Left forelimb (tissue), 1 donor: ENCODE measurements at regions not wholly inside any gene's neighbourhood (a gene's known extent, or its start where the extent isn't known, plus 50 kb on each side); places are given as distances from the start of the nearest gene placed in this dataset.

ENCODE experiments used
- DNase-seq: peaks from one replicate; pipeline ENCODE4 v3.0.0-alpha.2; 2018; ENCODE audit warnings: low spot score

DNA sequence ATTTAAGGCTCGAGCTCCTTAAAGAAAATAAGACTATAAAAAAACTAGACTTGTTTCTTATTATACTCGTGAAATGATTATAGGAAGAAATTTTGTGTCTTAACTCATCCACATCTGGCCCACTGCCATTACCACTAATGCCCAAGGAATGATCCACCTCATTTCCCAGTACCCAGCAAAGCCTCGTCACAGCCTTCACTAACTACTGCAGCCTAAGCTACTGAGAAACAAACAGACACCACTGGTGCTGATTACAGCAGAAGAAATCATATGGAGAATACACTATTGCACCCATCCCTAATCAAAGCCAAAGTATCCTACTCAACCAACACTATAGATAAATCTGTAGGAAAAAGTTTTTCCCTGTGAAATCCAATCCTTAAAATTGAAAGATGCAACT is 205.3 kb upstream of the NAV3 start:
- no peak for DNase-seq

DNA sequence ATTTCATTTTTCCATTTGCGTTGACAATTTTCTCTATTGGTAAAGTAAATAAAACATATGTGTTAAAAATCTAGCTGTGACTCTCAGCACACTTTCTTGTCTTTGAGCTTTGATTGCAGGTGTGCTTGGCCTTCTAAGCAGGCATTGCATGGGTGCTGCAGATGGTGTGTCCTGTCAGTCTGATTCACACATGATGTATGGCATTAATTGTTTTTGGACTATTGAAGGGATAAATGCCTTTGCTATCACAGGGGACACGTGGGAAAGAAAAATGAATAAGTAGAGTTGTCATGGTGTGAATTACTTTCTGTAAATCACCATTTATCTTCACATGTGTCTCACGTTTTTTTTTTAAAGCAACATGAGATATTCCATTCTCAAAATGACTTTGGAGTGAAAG is 211.3 kb upstream of the NAV3 start:
- DNase-seq, result no peak

DNA sequence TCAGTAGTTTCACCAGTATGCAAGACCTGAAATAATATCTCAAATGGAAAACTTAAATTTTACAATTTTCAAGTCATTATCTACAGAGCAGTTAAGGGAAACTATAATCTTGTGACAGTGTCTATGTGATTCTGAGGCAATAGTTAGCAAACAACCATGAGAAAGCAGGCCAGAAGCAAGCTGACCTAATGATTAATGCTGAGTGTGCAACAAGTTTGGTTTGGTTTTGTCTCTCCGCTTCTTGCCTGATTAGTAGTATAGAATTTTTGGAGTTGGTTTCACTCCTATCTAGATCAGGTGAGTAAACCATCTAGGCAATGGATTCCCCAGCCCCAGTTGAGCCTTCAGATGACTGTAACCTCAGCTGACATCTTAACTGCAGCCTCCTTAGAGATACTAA is 212.9 kb upstream of the NAV3 start:
- no peak for DNase-seq

GRCh38 chr12:77615332-77615731 is 215.4 kb upstream of the NAV3 start:
- DNase-seq, result no peak

GRCh38 chr12:77613411-77613810 is 217.3 kb upstream of the NAV3 start:
- DNase-seq, result no peak

- DNase-seq, result no peak
Measured at GRCh38 chr12:77610446-77610845, 220.2 kb upstream of the NAV3 start.

DNA sequence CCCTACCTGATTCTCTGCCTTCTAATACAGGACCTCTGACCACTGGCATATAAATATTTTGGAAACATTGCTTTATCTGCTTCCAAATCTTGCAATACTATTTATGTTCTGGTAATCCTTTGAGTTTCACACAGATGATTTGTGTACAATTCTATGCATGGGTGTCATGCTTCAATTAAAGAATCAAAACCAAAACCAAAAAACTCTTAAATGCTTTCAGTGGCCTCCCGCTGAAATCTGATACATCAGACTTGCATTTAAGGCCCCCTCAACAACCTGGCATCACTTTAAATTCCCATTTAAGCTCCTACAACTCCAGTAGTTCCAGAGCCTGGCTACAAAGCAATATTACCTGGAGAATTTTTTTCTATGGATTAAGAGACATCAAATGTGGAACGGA is 221.7 kb upstream of the NAV3 start:
- no peak for DNase-seq

- DNase-seq, result no peak
Measured at GRCh38 chr12:77608271-77608824, 222.3 kb upstream of the NAV3 start.

GRCh38 chr12:77606348-77606747 is 224.3 kb upstream of the NAV3 start:
- no peak for DNase-seq

GRCh38 chr12:77603946-77604345 is 226.7 kb upstream of the NAV3 start:
- DNase-seq, result no peak

- no peak for DNase-seq
Measured at GRCh38 chr12:77601069-77601468, 229.6 kb upstream of the NAV3 start.

GRCh38 chr12:77600468-77600843 is 230.2 kb upstream of the NAV3 start:
- no peak for DNase-seq

DNA sequence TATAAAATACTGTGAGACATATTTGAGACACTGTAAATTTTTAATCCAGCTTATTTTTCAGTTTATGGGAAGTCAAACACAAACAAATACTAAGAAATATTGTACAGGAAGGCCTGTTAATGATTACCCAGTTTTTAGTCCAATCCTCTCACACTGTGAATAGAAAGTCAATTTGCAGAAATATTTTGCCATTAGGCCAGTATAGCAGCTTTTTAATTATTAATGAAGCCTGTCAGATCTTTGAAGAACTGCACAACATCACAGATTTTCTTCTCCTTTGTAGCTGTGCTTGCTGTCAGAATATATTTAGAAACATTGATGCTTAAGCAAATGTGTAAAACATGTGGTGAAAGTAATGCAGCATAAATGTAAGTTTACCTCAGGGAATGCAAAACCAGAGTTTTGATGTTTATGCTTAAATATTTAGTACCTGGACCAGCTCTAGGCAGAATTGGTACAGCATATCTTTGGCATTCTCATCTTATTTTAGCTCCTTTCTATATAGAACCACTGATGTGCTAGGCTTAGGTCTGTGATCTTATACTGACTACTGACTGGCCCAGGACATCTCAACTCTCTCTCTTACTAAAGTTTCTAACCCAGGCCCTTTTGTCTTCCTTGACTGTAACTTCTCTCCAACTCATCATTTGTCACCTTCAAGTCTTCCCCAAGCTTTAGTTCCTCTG is 230.8 kb upstream of the NAV3 start:
- no peak for DNase-seq

DNA sequence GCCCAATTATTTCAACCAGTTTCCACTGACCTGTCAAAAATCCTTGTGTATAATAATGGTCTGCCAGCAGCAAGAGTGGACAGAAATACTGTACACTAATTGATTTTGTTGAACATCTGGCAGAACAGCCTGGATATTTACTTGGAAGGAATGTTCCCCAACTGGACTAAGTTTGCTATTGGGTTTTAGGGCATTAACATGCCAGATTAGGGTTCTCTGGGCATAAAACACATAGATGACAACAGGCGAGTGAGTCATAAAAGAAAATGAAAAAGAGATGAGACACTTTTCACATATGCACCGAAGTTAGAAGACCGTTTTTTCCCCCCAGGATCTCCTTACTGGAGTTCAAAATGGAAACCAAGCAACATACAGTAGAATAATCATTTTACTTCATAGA is 236.3 kb upstream of the NAV3 start:
- no peak for DNase-seq

- no peak for DNase-seq
Measured at GRCh38 chr12:77592836-77593235, 237.9 kb upstream of the NAV3 start.

GRCh38 chr12:77591959-77592743 is 238.5 kb upstream of the NAV3 start:
- no peak for DNase-seq

GRCh38 chr12:77590306-77590705 is 240.4 kb upstream of the NAV3 start:
- DNase-seq, result no peak

DNA sequence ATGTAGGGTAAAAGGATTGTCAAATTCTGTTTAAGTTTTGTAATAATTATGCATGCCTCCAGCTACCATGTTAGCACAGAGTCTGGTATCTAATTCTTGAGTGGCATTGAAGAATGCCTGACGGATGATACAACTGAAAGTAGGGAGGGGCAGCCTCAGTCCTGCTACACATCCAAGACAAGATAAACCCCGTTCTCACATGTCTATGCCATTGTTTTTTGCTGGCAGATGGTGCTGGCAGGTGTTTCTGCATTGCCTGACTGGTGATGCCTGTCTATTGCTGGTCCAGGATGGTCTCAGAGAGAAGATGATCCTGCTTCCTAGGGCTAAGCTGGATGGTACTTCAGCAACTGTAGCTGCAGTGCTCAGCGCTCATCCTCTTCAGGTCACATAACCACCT is 245.8 kb upstream of the NAV3 start:
- no peak for DNase-seq

GRCh38 chr12:77578466-77579220 is 252.1 kb upstream of the NAV3 start:
- no peak for DNase-seq

DNA sequence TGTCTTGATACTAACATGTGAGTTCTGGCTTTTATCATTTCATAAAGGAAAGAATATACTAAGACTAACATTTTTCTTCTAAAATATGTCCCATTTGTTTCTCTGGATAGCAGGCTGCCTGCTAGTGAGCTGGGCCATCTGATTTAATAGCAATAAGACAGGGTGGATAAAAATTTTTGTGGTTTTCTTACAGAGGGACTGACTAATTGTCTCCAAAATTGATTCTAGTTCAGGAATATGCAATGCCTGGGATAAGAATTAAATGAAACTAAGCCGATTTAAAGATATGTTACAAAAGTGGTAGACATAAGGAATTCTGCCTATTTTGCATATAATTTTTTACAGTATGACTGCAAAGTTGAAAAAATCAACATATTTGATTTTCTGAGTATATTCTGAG is 252.9 kb upstream of the NAV3 start:
- no peak for DNase-seq

- no peak for DNase-seq
Measured at GRCh38 chr12:77575376-77575919, 255.2 kb upstream of the NAV3 start.

DNA sequence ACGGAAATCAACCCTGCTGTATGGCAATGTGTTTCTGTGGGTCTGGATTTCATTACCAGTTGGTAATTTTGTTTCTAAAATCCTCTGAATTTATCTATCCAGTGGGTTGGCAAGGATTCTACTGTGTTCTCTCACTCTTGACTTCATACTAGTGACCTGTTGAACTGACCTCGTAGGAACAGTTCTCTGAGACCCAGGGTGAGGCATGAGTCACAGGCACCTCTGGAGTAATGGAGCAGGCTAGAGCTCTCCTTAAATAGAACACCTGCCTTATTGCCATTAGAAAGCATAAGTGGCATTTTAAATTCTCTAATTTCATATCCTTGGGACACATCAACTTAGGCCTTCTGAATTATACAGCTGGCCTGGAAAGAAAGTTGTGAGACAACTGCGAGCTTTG is 258.3 kb upstream of the NAV3 start:
- no peak for DNase-seq

DNA sequence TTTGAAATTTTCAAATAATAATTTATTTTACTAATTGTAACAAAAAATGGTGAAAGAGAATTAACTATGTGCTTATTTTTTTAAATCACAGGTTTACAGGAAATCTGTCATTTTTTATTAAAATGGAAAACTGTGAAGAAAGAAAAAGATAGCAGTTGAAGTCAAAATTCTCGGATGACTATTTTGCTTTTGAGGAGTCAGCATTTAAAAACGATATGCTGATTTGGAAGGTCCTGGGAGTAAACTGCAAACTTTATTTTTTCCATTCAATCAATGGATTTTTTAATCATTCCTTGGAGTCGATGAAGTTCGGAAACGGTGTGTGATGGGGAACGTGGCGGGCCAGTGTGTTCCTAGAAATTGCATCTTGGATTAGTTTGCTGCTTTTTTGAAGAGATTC is 258.9 kb upstream of the NAV3 start:
- no peak for DNase-seq
